22Rv1 (cell line): ENCODE measurements at regions not wholly inside any gene's neighbourhood (a gene's known extent, or its start where the extent isn't known, plus 50 kb on each side); places are given as distances from the start of the nearest gene placed in this dataset.

Experiments
- ZFX ChIP-seq: fragments of 450-650 bp; IDR thresholded peaks from 2 replicates; pipeline ENCODE4 v1.6.1; 2017; ENCODE audit warnings: antibody characterized with exemption, borderline replicate concordance
- TF ChIP-seq, protein P1 (sequence below): fragments of 450-650 bp; IDR thresholded peaks from 2 replicates; pipeline ENCODE4 v1.5.1; 2017; ENCODE audit warnings: mild to moderate bottlenecking

DNA sequence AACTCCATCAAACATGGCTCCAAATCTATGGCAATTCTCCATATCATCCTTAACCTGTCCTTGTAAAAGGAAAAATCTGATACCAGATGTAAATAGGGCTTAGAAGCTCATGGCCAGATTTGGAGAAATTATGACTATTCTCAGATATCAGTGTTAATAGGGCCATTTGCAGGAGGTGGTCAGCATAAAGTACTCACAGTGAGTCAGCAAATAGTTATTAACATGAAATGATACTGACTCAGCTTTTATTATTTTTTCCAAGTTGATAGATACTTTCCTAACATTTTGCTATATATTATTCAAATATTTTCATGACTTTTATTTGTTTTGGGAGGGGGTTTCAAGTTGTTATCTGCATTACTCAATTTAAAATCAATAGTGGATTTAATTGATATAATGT lies 255.8 kb downstream of the MFSD1 start:
- TF ChIP-seq, protein P1, sequence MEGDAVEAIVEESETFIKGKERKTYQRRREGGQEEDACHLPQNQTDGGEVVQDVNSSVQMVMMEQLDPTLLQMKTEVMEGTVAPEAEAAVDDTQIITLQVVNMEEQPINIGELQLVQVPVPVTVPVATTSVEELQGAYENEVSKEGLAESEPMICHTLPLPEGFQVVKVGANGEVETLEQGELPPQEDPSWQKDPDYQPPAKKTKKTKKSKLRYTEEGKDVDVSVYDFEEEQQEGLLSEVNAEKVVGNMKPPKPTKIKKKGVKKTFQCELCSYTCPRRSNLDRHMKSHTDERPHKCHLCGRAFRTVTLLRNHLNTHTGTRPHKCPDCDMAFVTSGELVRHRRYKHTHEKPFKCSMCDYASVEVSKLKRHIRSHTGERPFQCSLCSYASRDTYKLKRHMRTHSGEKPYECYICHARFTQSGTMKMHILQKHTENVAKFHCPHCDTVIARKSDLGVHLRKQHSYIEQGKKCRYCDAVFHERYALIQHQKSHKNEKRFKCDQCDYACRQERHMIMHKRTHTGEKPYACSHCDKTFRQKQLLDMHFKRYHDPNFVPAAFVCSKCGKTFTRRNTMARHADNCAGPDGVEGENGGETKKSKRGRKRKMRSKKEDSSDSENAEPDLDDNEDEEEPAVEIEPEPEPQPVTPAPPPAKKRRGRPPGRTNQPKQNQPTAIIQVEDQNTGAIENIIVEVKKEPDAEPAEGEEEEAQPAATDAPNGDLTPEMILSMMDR, result no peak
- TF ChIP-seq ZFX, result no peak
